Thyroid gland (tissue), 4 donors: ENCODE measurements at regions not wholly inside any gene's neighbourhood (a gene's known extent, or its start where the extent isn't known, plus 50 kb on each side); places are given as distances from the start of the nearest gene placed in this dataset.

Source experiments
- CTCF ChIP-seq, 6 experiments: fragments of 200-600 bp in 3 of 6; fragments of 450-650 bp in 3 of 6; sonication (generic) in 3 of 6; IDR thresholded peaks; one replicate each; pipeline ENCODE4 v1.5.1; 2016 to 2019; ENCODE audit warnings: antibody characterized with exemption in 6 of 6, mild to moderate bottlenecking in 2 of 6, inconsistent platforms in 1 of 6, moderate library complexity in 1 of 6
- POLR2A ChIP-seq, 2 donors: fragments of 450-650 bp; IDR thresholded peaks; one replicate each; pipeline ENCODE4 v1.6.1; 2017; ENCODE audit warnings: antibody characterized with exemption in 2 of 2, mild to moderate bottlenecking in 2 of 2, moderate library complexity in 1 of 2

- TF ChIP-seq CTCF (IDR thresholded peaks at IDR 0.05) (no peak), POLR2A (IDR thresholded peaks at IDR 0.05) (no peak)
These were observed 510.6 kb downstream of the ARL4A start for GRCh38 chr7:13198036-13198435.
